ENCODE measurements at regions not wholly inside any gene's neighbourhood (a gene's known extent, or its start where the extent isn't known, plus 50 kb on each side); places are given as distances from the start of the nearest gene placed in this dataset.

- no peak for TF ChIP-seq CTCF (IDR thresholded peaks at IDR 0.05; ENCODE audit: low read depth, low read length, missing control alignments)
- in situ Hi-C loops (cut with HindIII; ENCODE audit: low sequenced_read_pairs): no loop called here
- no peak overlapping the region for H3K4me3 ChIP-seq (ENCODE audit: low read depth, low read length)
- DNase-seq (ENCODE audit: low read depth): no peak
Measured at GRCh38 chr9:108113596-108113995, 624.0 kb upstream of the KLF4 start.

GRCh38 chr9:108109927-108110690, 620.5 kb upstream of the KLF4 start:
- in situ Hi-C loops (cut with HindIII; ENCODE audit: low sequenced_read_pairs): no loop called here

GRCh38 chr9:108108852-108109448, 619.4 kb upstream of the KLF4 start:
- in situ Hi-C loops (cut with HindIII; ENCODE audit: low sequenced_read_pairs): no loop called here
- no peak overlapping the region for H3K4me3 ChIP-seq (ENCODE audit: low read depth, low read length)
- TF ChIP-seq CTCF (IDR thresholded peaks at IDR 0.05; ENCODE audit: low read depth, low read length, missing control alignments): no peak
- no peak for DNase-seq (ENCODE audit: low read depth)

More at GRCh38 chr9:108109927-108110690, 620.5 kb upstream of the KLF4 start:
- no peak overlapping the region for H3K4me3 ChIP-seq (ENCODE audit: low read depth, low read length)
- DNase-seq (ENCODE audit: low read depth): no peak
- no peak for TF ChIP-seq CTCF (IDR thresholded peaks at IDR 0.05; ENCODE audit: low read depth, low read length, missing control alignments)

- no peak overlapping the region for H3K4me3 ChIP-seq (ENCODE audit: low read depth, low read length)
- no peak for TF ChIP-seq CTCF (IDR thresholded peaks at IDR 0.05; ENCODE audit: low read depth, low read length, missing control alignments)
- no peak for DNase-seq (ENCODE audit: low read depth)
- in situ Hi-C loops (cut with HindIII; ENCODE audit: low sequenced_read_pairs): no loop called here
Measured at GRCh38 chr9:108108280-108108851, 618.8 kb upstream of the KLF4 start.

GRCh38 chr9:108105885-108106284, 616.3 kb upstream of the KLF4 start:
- TF ChIP-seq CTCF (IDR thresholded peaks at IDR 0.05; ENCODE audit: low read depth, low read length, missing control alignments): no peak
- in situ Hi-C loops (cut with HindIII; ENCODE audit: low sequenced_read_pairs): no loop called here
- DNase-seq (ENCODE audit: low read depth): no peak
- no peak overlapping the region for H3K4me3 ChIP-seq (ENCODE audit: low read depth, low read length)

- DNase-seq (ENCODE audit: low read depth): no peak
- no peak for TF ChIP-seq CTCF (IDR thresholded peaks at IDR 0.05; ENCODE audit: low read depth, low read length, missing control alignments)
- H3K4me3 ChIP-seq (ENCODE audit: low read depth, low read length): no peak overlapping the region
- in situ Hi-C loops (cut with HindIII; ENCODE audit: low sequenced_read_pairs): no loop called here
Measured at GRCh38 chr9:108104991-108105390, 615.4 kb upstream of the KLF4 start.

Measured in astrocyte of the cerebellum (primary cell).